Heart right ventricle (tissue), 16 donors: ENCODE measurements at regions not wholly inside any gene's neighbourhood (a gene's known extent, or its start where the extent isn't known, plus 50 kb on each side); places are given as distances from the start of the nearest gene placed in this dataset.

ENCODE experiments used
- ATAC-seq, 8 donors: fragments of 200-7000 bp; cut with Tn5 transposase; one replicate each; pipeline ENCODE4 v1.9.1; 2020; ENCODE audit warnings: mild to moderate bottlenecking in 8 of 8, moderate library complexity in 8 of 8, moderate number of reproducible peaks in 1 of 8
- DNase-seq, 2 donors: peaks; one replicate each; pipeline ENCODE4 v3.0.0-alpha.2; 2020
- H3K27ac ChIP-seq, 10 donors: fragments of 200-600 bp; sonication (generic) in 2 of 10; one replicate each; pipeline versions ENCODE4 v1.5.0 to v1.8.0; 2020 to 2022; ENCODE audit warnings: mild to moderate bottlenecking in 3 of 10
- H3K27me3 ChIP-seq, 7 donors: fragments of 200-600 bp; one replicate each; pipeline ENCODE4 v1.8.0; 2021 to 2022; ENCODE audit warnings: mild to moderate bottlenecking in 2 of 7
- H3K36me3 ChIP-seq, 9 donors: fragments of 200-600 bp; sonication (generic) in 1 of 9; one replicate each; pipeline versions ENCODE4 v1.5.0 to v1.8.0; 2020 to 2022; ENCODE audit warnings: mild to moderate bottlenecking in 2 of 9
- H3K4me1 ChIP-seq, 9 donors: fragments of 200-600 bp; sonication (generic) in 1 of 9; one replicate each; pipeline versions ENCODE4 v1.5.0 to v1.8.0; 2020 to 2022; ENCODE audit warnings: mild to moderate bottlenecking in 4 of 9
- H3K4me3 ChIP-seq, 10 donors: fragments of 200-600 bp; sonication (generic) in 2 of 10; one replicate each; pipeline versions ENCODE4 v1.5.0 to v1.8.0; 2020 to 2022; ENCODE audit warnings: mild to moderate bottlenecking in 7 of 10, moderate library complexity in 2 of 10
- H3K9me3 ChIP-seq, 11 donors: fragments of 200-600 bp in 10 of 11; sonication (generic) in 2 of 11; one replicate each; pipeline versions ENCODE4 v1.5.0 to v1.8.0; 2013 to 2022; ENCODE audit warnings: mild to moderate bottlenecking in 2 of 11, control low read depth in 1 of 11, moderate library complexity in 1 of 11
- CTCF ChIP-seq, 9 donors: fragments of 200-600 bp; sonication (generic) in 2 of 9; IDR thresholded peaks; one replicate each; pipeline versions ENCODE4 v1.5.0 to v1.8.0; 2021 to 2022; ENCODE audit warnings: antibody characterized with exemption in 9 of 9, mild to moderate bottlenecking in 5 of 9, moderate library complexity in 1 of 9
- WGBS, 2 donors: extraction: QIAGEN DNeasy Blood & Tissue Kit; methylation state at CpG; one replicate each; pipeline ENCODE4 v1.1.7; 2013; ENCODE audit warnings: inconsistent platforms in 1 of 2; 5-methylcytosine and 5-hydroxymethylcytosine counted together
- intact Hi-C, 10 donors: fragments of 100-400 bp; cut with DNase I; formaldehyde crosslinking; loops; one replicate each; pipeline versions ENCODE4 v1.11.1 to v1.14.2; 2022
- donor health status: Arrhythmogenic right ventricular cardiomyopathy.
- donor health status: ischemic (EF 13 %, LVEDD 7.1; RV severe dilation, severe dysfunction).
- donor health status: healthy with polysubstance abuse.
- donor health status: DM: no; HTN: yes; CAD: no.
- donor health status: DM: no; HTN: no; CAD: no.
- donor health status: ischemic (EF 25% LVEDD 6.9; RV normal size, moderate dysfunction).
- donor health status: ischemic (EF 25% LVEDD 5.7; RV mildly dilated, moderate dysfunction).
- donor health status: healthy.
- donor health status: DM: yes; HTN: yes; CAD: no.
- donor health status: Ischemic cardiomyopathy.
- donor health status: ischemic (EF 35%, LVEDD 5.7; RV mildly dilated, moderate dysfunction).
- donor health status: nonischemic (EF 11% LVEDD 7.7; RV severe dilation, severe dysfunction).
- donor health status: DM: yes; HTN: yes; CAD: no.
- donor health status: PGD.
- donor health status: ischemic (EF 29% LVEDD 5.4; RV normal size, mild dysfunction).
- donor health status: nonischemic (EF 23%, LVEDD 6.1; RV moderate dilation, normal function).

- intact Hi-C loops, result no loop called here
- Histone ChIP-seq H3K27ac (no peak overlapping the region), H3K9me3 (peaks cover 0 to 4% (median 0%) of the 10 kb centered on the region in 11 donors), H3K36me3 (no peaks in the 10 kb centered on the region), H3K27me3 (no peaks in the 10 kb centered on the region), H3K4me3 (no peak overlapping the region), H3K4me1 (no peaks in the 10 kb centered on the region)
- 81 to 84% methylated on average over 3 of the region's 3 CpGs for WGBS, 2 donors
- no peak for DNase-seq
- no peak for TF ChIP-seq CTCF (IDR thresholded peaks at IDR 0.05)
- ATAC-seq, result no peak
Observed at GRCh38 chr5:165309446-165309845, 1804.0 kb downstream of the MAT2B start.

GRCh38 chr5:165310031-165310430 lies 1804.6 kb downstream of the MAT2B start:
- no peaks in the 10 kb centered on the region for H3K4me1 ChIP-seq
- intact Hi-C loops, result no loop called here
- no peaks in the 10 kb centered on the region for H3K36me3 ChIP-seq
- TF ChIP-seq CTCF (IDR thresholded peaks at IDR 0.05), result no peak
- no peak for DNase-seq
- no peak overlapping the region for H3K27ac ChIP-seq
- ATAC-seq, result no peak
- 76 to 85% methylated on average over 2 of the region's 2 CpGs for WGBS, 2 donors
- no peaks in the 10 kb centered on the region for H3K27me3 ChIP-seq
- H3K4me3 ChIP-seq, result no peak overlapping the region
- peaks cover 0 to 4% (median 0%) of the 10 kb centered on the region in 11 donors for H3K9me3 ChIP-seq

- DNase-seq (no peak), ATAC-seq (no peak)
- Histone ChIP-seq H3K36me3 (no peaks in the 10 kb centered on the region), H3K9me3 (peaks cover 0 to 11% (median 0%) of the 10 kb centered on the region in 11 donors), H3K4me1 (no peaks in the 10 kb centered on the region), H3K27me3 (no peaks in the 10 kb centered on the region), H3K27ac (no peak overlapping the region), H3K4me3 (no peak overlapping the region)
- WGBS, 2 donors, result 63 to 64% methylated on average over 4 of the region's 4 CpGs
- intact Hi-C loops, result no loop called here
- TF ChIP-seq CTCF (IDR thresholded peaks at IDR 0.05), result no peak
Observed at GRCh38 chr5:165321912-165322311, 1816.5 kb downstream of the MAT2B start.

- DNase-seq (no peak), ATAC-seq (no peak)
- H3K9me3 ChIP-seq, result no peaks in the 10 kb centered on the region
- intact Hi-C loops, result no loop called here
- no peak for TF ChIP-seq CTCF (IDR thresholded peaks at IDR 0.05)
- H3K4me3 ChIP-seq, result no peak overlapping the region
- WGBS, 2 donors, result 71 to 74% methylated on average over 1 of the region's 1 CpG
- H3K36me3 ChIP-seq, result no peaks in the 10 kb centered on the region
- no peaks in the 10 kb centered on the region for H3K27me3 ChIP-seq
- H3K4me1 ChIP-seq, result no peaks in the 10 kb centered on the region
- H3K27ac ChIP-seq, result no peak overlapping the region
Observed at GRCh38 chr5:165325221-165325620, 1819.8 kb downstream of the MAT2B start.

GRCh38 chr5:165327631-165328030 lies 1822.2 kb downstream of the MAT2B start:
- WGBS, 2 donors, result 96 to 97% methylated on average over 2 of the region's 2 CpGs

More at GRCh38 chr5:165327631-165328030, 1822.2 kb downstream of the MAT2B start:
- no peaks in the 10 kb centered on the region for H3K36me3 ChIP-seq
- intact Hi-C loops, result no loop called here
- H3K4me3 ChIP-seq, result no peak overlapping the region
- no peaks in the 10 kb centered on the region for H3K9me3 ChIP-seq
- DNase-seq (no peak), ATAC-seq (no peak)
- H3K27me3 ChIP-seq, result no peaks in the 10 kb centered on the region
- no peak overlapping the region for H3K27ac ChIP-seq
- no peaks in the 10 kb centered on the region for H3K4me1 ChIP-seq
- TF ChIP-seq CTCF (IDR thresholded peaks at IDR 0.05), result no peak
